T-helper 2 cell treated with Interferon-gamma antibody and Interleukin-4, amounts not matched to agents 5 μg/mL and 100 μg/mL, for 36 hours (primary cell): ENCODE measurements at regions not wholly inside any gene's neighbourhood (a gene's known extent, or its start where the extent isn't known, plus 50 kb on each side); places are given as distances from the start of the nearest gene placed in this dataset.
"Not testable (repeated sequence)": the region's sequence is repeated elsewhere in the genome, so short reads cannot be mapped to it uniquely, and the experiment has no call there.

Experiments
- DNase-seq: peaks from one replicate; pipeline ENCODE4 v3.0.0; 2021; ENCODE audit warnings: low spot score
- H3K27ac Mint-ChIP-seq: one replicate; pipeline ENCODE4 v1.8.0; 2021; ENCODE audit warnings: mild to moderate bottlenecking, mixed read lengths
- H3K27me3 Mint-ChIP-seq: one replicate; pipeline ENCODE4 v1.8.0; 2021; ENCODE audit warnings: low read depth, mixed read lengths
- H3K36me3 Mint-ChIP-seq: one replicate; pipeline ENCODE4 v1.8.0; 2021; ENCODE audit warnings: low read depth, mixed read lengths
- H3K4me1 Mint-ChIP-seq: one replicate; pipeline ENCODE4 v1.8.0; 2021; ENCODE audit warnings: low read depth, mixed read lengths
- H3K4me3 Mint-ChIP-seq: one replicate; pipeline ENCODE4 v1.8.0; 2022; ENCODE audit warnings: mild to moderate bottlenecking, moderate library complexity, mixed read lengths
- H3K9me3 Mint-ChIP-seq: one replicate; pipeline ENCODE4 v1.8.0; 2021; ENCODE audit warnings: mixed read lengths

GRCh38 chr20:55937283-55937682 lies 68.0 kb downstream of the CBLN4 start:
- Mint-ChIP-seq H3K4me3 (no peak overlapping the region), H3K27me3 (no peaks in the 10 kb centered on the region), H3K4me1 (no peaks in the 10 kb centered on the region), H3K27ac (no peak overlapping the region), H3K36me3 (no peaks in the 10 kb centered on the region), H3K9me3 (peaks cover 61% of the 10 kb centered on the region)
- DNase-seq = no peak

- no peak for DNase-seq
- Mint-ChIP-seq H3K36me3 (no peaks in the 10 kb centered on the region), H3K9me3 (peaks cover 62% of the 10 kb centered on the region), H3K4me1 (no peaks in the 10 kb centered on the region), H3K4me3 (no peak overlapping the region), H3K27ac (no peak overlapping the region), H3K27me3 (no peaks in the 10 kb centered on the region)
Measured at GRCh38 chr20:55936209-55936595, 69.1 kb downstream of the CBLN4 start.

GRCh38 chr20:55935448-55936208 lies 69.7 kb downstream of the CBLN4 start:
- no peak overlapping the region for H3K4me3 Mint-ChIP-seq
- no peak for DNase-seq
- H3K4me1 Mint-ChIP-seq = no peaks in the 10 kb centered on the region
- no peaks in the 10 kb centered on the region for H3K36me3 Mint-ChIP-seq
- peaks cover 61% of the 10 kb centered on the region for H3K9me3 Mint-ChIP-seq
- no peaks in the 10 kb centered on the region for H3K27me3 Mint-ChIP-seq
- no peak overlapping the region for H3K27ac Mint-ChIP-seq

- DNase-seq = no peak
- H3K27ac Mint-ChIP-seq = no peak overlapping the region
- H3K9me3 Mint-ChIP-seq = peaks cover 56% of the 10 kb centered on the region
- no peak overlapping the region for H3K4me3 Mint-ChIP-seq
- H3K36me3 Mint-ChIP-seq = no peaks in the 10 kb centered on the region
- no peaks in the 10 kb centered on the region for H3K27me3 Mint-ChIP-seq
- H3K4me1 Mint-ChIP-seq = no peaks in the 10 kb centered on the region
Measured at GRCh38 chr20:55934146-55934545, 71.2 kb downstream of the CBLN4 start.

- not testable (repeated sequence) for DNase-seq, H3K4me3 Mint-ChIP-seq, H3K36me3 Mint-ChIP-seq, H3K27ac Mint-ChIP-seq, H3K27me3 Mint-ChIP-seq, H3K4me1 Mint-ChIP-seq
- H3K9me3 Mint-ChIP-seq = peaks cover 64% of the 10 kb centered on the region
Measured at GRCh38 chr20:55930876-55931275, 74.4 kb downstream of the CBLN4 start.

GRCh38 chr20:55928266-55928665 lies 77.1 kb downstream of the CBLN4 start:
- DNase-seq = no peak
- Mint-ChIP-seq H3K9me3 (peaks cover 40% of the 10 kb centered on the region), H3K27ac (no peak overlapping the region), H3K4me1 (no peaks in the 10 kb centered on the region), H3K4me3 (no peak overlapping the region), H3K36me3 (no peaks in the 10 kb centered on the region), H3K27me3 (no peaks in the 10 kb centered on the region)

- H3K4me1 Mint-ChIP-seq = no peaks in the 10 kb centered on the region
- no peaks in the 10 kb centered on the region for H3K36me3 Mint-ChIP-seq
- no peaks in the 10 kb centered on the region for H3K27me3 Mint-ChIP-seq
- no peak overlapping the region for H3K4me3 Mint-ChIP-seq
- no peak for DNase-seq
- H3K27ac Mint-ChIP-seq = no peak overlapping the region
- peaks cover 32% of the 10 kb centered on the region for H3K9me3 Mint-ChIP-seq
Measured at GRCh38 chr20:55919956-55920355, 85.4 kb downstream of the CBLN4 start.

- H3K9me3 Mint-ChIP-seq = peaks cover 36% of the 10 kb centered on the region
- H3K27ac Mint-ChIP-seq = no peak overlapping the region
- no peaks in the 10 kb centered on the region for H3K4me1 Mint-ChIP-seq
- no peak overlapping the region for H3K4me3 Mint-ChIP-seq
- H3K27me3 Mint-ChIP-seq = no peaks in the 10 kb centered on the region
- no peak for DNase-seq
- H3K36me3 Mint-ChIP-seq = no peaks in the 10 kb centered on the region
Measured at GRCh38 chr20:55919319-55919718, 86.0 kb downstream of the CBLN4 start.

GRCh38 chr20:55918471-55918870 lies 86.8 kb downstream of the CBLN4 start:
- no peaks in the 10 kb centered on the region for H3K27me3 Mint-ChIP-seq
- H3K9me3 Mint-ChIP-seq = peaks cover 41% of the 10 kb centered on the region
- no peak for DNase-seq
- H3K27ac Mint-ChIP-seq = no peak overlapping the region
- H3K4me3 Mint-ChIP-seq = no peak overlapping the region
- no peaks in the 10 kb centered on the region for H3K36me3 Mint-ChIP-seq
- H3K4me1 Mint-ChIP-seq = no peaks in the 10 kb centered on the region

- Mint-ChIP-seq H3K4me1 (no peaks in the 10 kb centered on the region), H3K4me3 (no peak overlapping the region), H3K27me3 (no peaks in the 10 kb centered on the region), H3K36me3 (no peaks in the 10 kb centered on the region), H3K27ac (no peak overlapping the region), H3K9me3 (peaks cover 45% of the 10 kb centered on the region)
- no peak for DNase-seq
Measured at GRCh38 chr20:55893031-55893430, 112.3 kb downstream of the CBLN4 start.

- H3K27ac Mint-ChIP-seq = no peak overlapping the region
- no peaks in the 10 kb centered on the region for H3K36me3 Mint-ChIP-seq
- no peaks in the 10 kb centered on the region for H3K27me3 Mint-ChIP-seq
- peaks cover 32% of the 10 kb centered on the region for H3K9me3 Mint-ChIP-seq
- no peaks in the 10 kb centered on the region for H3K4me1 Mint-ChIP-seq
- DNase-seq = no peak
- no peak overlapping the region for H3K4me3 Mint-ChIP-seq
Measured at GRCh38 chr20:55888685-55889084, 116.6 kb downstream of the CBLN4 start.

GRCh38 chr20:55882910-55883309 lies 122.4 kb downstream of the CBLN4 start:
- H3K36me3 Mint-ChIP-seq = no peaks in the 10 kb centered on the region
- no peak for DNase-seq
- H3K4me1 Mint-ChIP-seq = no peaks in the 10 kb centered on the region
- peaks cover 35% of the 10 kb centered on the region for H3K9me3 Mint-ChIP-seq
- H3K4me3 Mint-ChIP-seq = no peak overlapping the region
- H3K27me3 Mint-ChIP-seq = no peaks in the 10 kb centered on the region
- no peak overlapping the region for H3K27ac Mint-ChIP-seq

- no peak for DNase-seq
- H3K9me3 Mint-ChIP-seq = peaks cover 36% of the 10 kb centered on the region
- no peak overlapping the region for H3K27ac Mint-ChIP-seq
- H3K4me3 Mint-ChIP-seq = no peak overlapping the region
- no peaks in the 10 kb centered on the region for H3K36me3 Mint-ChIP-seq
- no peaks in the 10 kb centered on the region for H3K27me3 Mint-ChIP-seq
- no peaks in the 10 kb centered on the region for H3K4me1 Mint-ChIP-seq
Measured at GRCh38 chr20:55882286-55882685, 123.0 kb downstream of the CBLN4 start.

GRCh38 chr20:55881204-55881603 lies 124.1 kb downstream of the CBLN4 start:
- Mint-ChIP-seq H3K4me3 (no peak overlapping the region), H3K27me3 (no peaks in the 10 kb centered on the region), H3K9me3 (peaks cover 40% of the 10 kb centered on the region), H3K36me3 (no peaks in the 10 kb centered on the region), H3K27ac (no peak overlapping the region), H3K4me1 (no peaks in the 10 kb centered on the region)
- no peak for DNase-seq

- H3K36me3 Mint-ChIP-seq = no peaks in the 10 kb centered on the region
- no peaks in the 10 kb centered on the region for H3K4me1 Mint-ChIP-seq
- no peaks in the 10 kb centered on the region for H3K27me3 Mint-ChIP-seq
- no peak for DNase-seq
- no peak overlapping the region for H3K4me3 Mint-ChIP-seq
- H3K27ac Mint-ChIP-seq = no peak overlapping the region
- H3K9me3 Mint-ChIP-seq = peaks cover 48% of the 10 kb centered on the region
Measured at GRCh38 chr20:55880361-55880760, 125.0 kb downstream of the CBLN4 start.
